ENCODE measurements at regions not wholly inside any gene's neighbourhood (a gene's known extent, or its start where the extent isn't known, plus 50 kb on each side); places are given as distances from the start of the nearest gene placed in this dataset.

- H3K27ac ChIP-seq (ENCODE audit: low read depth in 1 of 2, low read length in 1 of 2) = no peak overlapping the region
Observed at GRCh38 chr11:128053981-128054931, 533.1 kb downstream of the ETS1 start.

GRCh38 chr11:128052912-128053641 is 534.3 kb downstream of the ETS1 start:
- ATAC-seq (ENCODE audit: insufficient read depth, low FRiP score) (no peak), DNase-seq (no peak)
- no peak overlapping the region for H3K27ac ChIP-seq (ENCODE audit: low read depth in 1 of 2, low read length in 1 of 2)
- H3K9ac ChIP-seq (ENCODE audit: insufficient read depth in 1 of 2, low read length in 2 of 2) = no peak overlapping the region
- no peak for TF ChIP-seq CTCF (IDR thresholded peaks at IDR 0.05; ENCODE audit: control extremely low read depth, extremely low read depth)
- no peak overlapping the region for H3K4me3 ChIP-seq
- no peaks in the 10 kb centered on the region for H3K4me1 ChIP-seq (ENCODE audit: control insufficient read depth in 5 of 5, insufficient read depth in 5 of 5, low read length in 5 of 5)
- no peaks in the 10 kb centered on the region for H3K27me3 ChIP-seq (ENCODE audit: control insufficient read depth in 3 of 3, insufficient read depth in 3 of 3, low read length in 2 of 3)
- no peaks in the 10 kb centered on the region for H3K9me3 ChIP-seq (ENCODE audit: control insufficient read depth in 4 of 4, insufficient read depth in 3 of 4, low read length in 3 of 4)
- WGBS, 2 donors = 21 to 38% methylated on average over 2 of the region's 2 CpGs
- H3K36me3 ChIP-seq (ENCODE audit: control insufficient read depth in 4 of 4, insufficient read depth in 4 of 4, low read length in 4 of 4) = no peaks in the 10 kb centered on the region

More at GRCh38 chr11:128053981-128054931, 533.1 kb downstream of the ETS1 start:
- Histone ChIP-seq H3K36me3 (ENCODE audit: control insufficient read depth in 4 of 4, insufficient read depth in 4 of 4, low read length in 4 of 4) (no peaks in the 10 kb centered on the region), H3K9me3 (ENCODE audit: control insufficient read depth in 4 of 4, insufficient read depth in 3 of 4, low read length in 3 of 4) (no peaks in the 10 kb centered on the region), H3K9ac (ENCODE audit: insufficient read depth in 1 of 2, low read length in 2 of 2) (no peak overlapping the region), H3K4me1 (ENCODE audit: control insufficient read depth in 5 of 5, insufficient read depth in 5 of 5, low read length in 5 of 5) (no peaks in the 10 kb centered on the region), H3K4me3 (no peak overlapping the region), H3K27me3 (ENCODE audit: control insufficient read depth in 3 of 3, insufficient read depth in 3 of 3, low read length in 2 of 3) (no peaks in the 10 kb centered on the region)
- no peak for DNase-seq
- 16 to 47% methylated on average over 2 of the region's 2 CpGs for WGBS, 2 donors
- TF ChIP-seq CTCF (IDR thresholded peaks at IDR 0.05; ENCODE audit: control extremely low read depth, extremely low read depth) = no peak
- no peak for ATAC-seq (ENCODE audit: insufficient read depth, low FRiP score)

- 98 to 99% methylated on average over 4 of the region's 4 CpGs for WGBS, 2 donors
Observed at GRCh38 chr11:128048121-128048520, 539.2 kb downstream of the ETS1 start.

More at GRCh38 chr11:128048121-128048520, 539.2 kb downstream of the ETS1 start:
- Histone ChIP-seq H3K4me1 (ENCODE audit: control insufficient read depth in 5 of 5, insufficient read depth in 5 of 5, low read length in 5 of 5) (no peaks in the 10 kb centered on the region), H3K4me3 (no peak overlapping the region), H3K9me3 (ENCODE audit: control insufficient read depth in 4 of 4, insufficient read depth in 3 of 4, low read length in 3 of 4) (no peaks in the 10 kb centered on the region), H3K9ac (ENCODE audit: insufficient read depth in 1 of 2, low read length in 2 of 2) (no peak overlapping the region), H3K27ac (ENCODE audit: low read depth in 1 of 2, low read length in 1 of 2) (no peak overlapping the region), H3K36me3 (ENCODE audit: control insufficient read depth in 4 of 4, insufficient read depth in 4 of 4, low read length in 4 of 4) (no peaks in the 10 kb centered on the region), H3K27me3 (ENCODE audit: control insufficient read depth in 3 of 3, insufficient read depth in 3 of 3, low read length in 2 of 3) (no peaks in the 10 kb centered on the region)
- no peak for ATAC-seq (ENCODE audit: insufficient read depth, low FRiP score)
- no peak for DNase-seq
- TF ChIP-seq CTCF (IDR thresholded peaks at IDR 0.05; ENCODE audit: control extremely low read depth, extremely low read depth) = no peak
